Esophagus squamous epithelium (tissue), 5 donors: ENCODE measurements at regions not wholly inside any gene's neighbourhood (a gene's known extent, or its start where the extent isn't known, plus 50 kb on each side); places are given as distances from the start of the nearest gene placed in this dataset.
A peak's percentile ranks its signal among the peaks of the same experiment; 100 is the strongest.

Experiments used
- DNase-seq: peaks from one replicate; lab custom pipeline; 2025; lab: John Stamatoyannopoulos, UW
- H3K27ac ChIP-seq, 4 donors: fragments of 200-600 bp; sonication (generic); one replicate each; pipeline ENCODE4 v1.5.1; 2016 to 2019; ENCODE audit warnings: mild to moderate bottlenecking in 1 of 4
- H3K27me3 ChIP-seq, 4 donors: fragments of 200-600 bp; sonication (generic); 1 replicate in 3 of 4; 2 replicates in 1 of 4; pipeline versions ENCODE4 v1.5.1 to v1.6.0; 2017 to 2021; ENCODE audit warnings: antibody characterized with exemption in 1 of 4
- H3K36me3 ChIP-seq, 3 donors: fragments of 200-600 bp; sonication (generic); one replicate each; pipeline ENCODE4 v1.5.1; 2016 to 2019
- H3K4me1 ChIP-seq, 3 donors: fragments of 200-600 bp; sonication (generic); one replicate each; pipeline ENCODE4 v1.5.1; 2017 to 2019
- H3K4me3 ChIP-seq, 4 donors: fragments of 200-600 bp; sonication (generic); 1 replicate in 3 of 4; 2 replicates in 1 of 4; pipeline ENCODE4 v1.5.1; 2016 to 2019; ENCODE audit warnings: mild to moderate bottlenecking in 2 of 4, moderate library complexity in 1 of 4
- H3K9me3 ChIP-seq, 3 donors: fragments of 200-600 bp; sonication (generic); one replicate each; pipeline ENCODE4 v1.5.1; 2016 to 2019
- POLR2A ChIP-seq, 4 donors: fragments of 450-650 bp; IDR thresholded peaks; one replicate each; pipeline ENCODE4 v1.6.1; 2017; ENCODE audit warnings: antibody characterized with exemption in 4 of 4, mild to moderate bottlenecking in 4 of 4, moderate library complexity in 3 of 4
- WGBS, 2 donors: methylation state at CpG; one replicate each; pipeline ENCODE4 v1.1.5; 2018; 5-methylcytosine and 5-hydroxymethylcytosine counted together
- intact Hi-C: fragments of 100-400 bp; cut with DNase I; formaldehyde crosslinking; loops from one replicate; pipeline ENCODE4 v1.15.0; 2022
- TF ChIP-seq, protein P1 (sequence below), 6 experiments: fragments of 450-650 bp in 4 of 6; fragments of 200-600 bp in 2 of 6; sonication (generic) in 2 of 6; IDR thresholded peaks; one replicate each; pipeline ENCODE4 v1.5.1; 2016 to 2019; ENCODE audit warnings: antibody characterized with exemption in 6 of 6, mild to moderate bottlenecking in 4 of 6, moderate library complexity in 4 of 6
- donor health status: DM: yes; HTN: yes; CAD: no.

DNA sequence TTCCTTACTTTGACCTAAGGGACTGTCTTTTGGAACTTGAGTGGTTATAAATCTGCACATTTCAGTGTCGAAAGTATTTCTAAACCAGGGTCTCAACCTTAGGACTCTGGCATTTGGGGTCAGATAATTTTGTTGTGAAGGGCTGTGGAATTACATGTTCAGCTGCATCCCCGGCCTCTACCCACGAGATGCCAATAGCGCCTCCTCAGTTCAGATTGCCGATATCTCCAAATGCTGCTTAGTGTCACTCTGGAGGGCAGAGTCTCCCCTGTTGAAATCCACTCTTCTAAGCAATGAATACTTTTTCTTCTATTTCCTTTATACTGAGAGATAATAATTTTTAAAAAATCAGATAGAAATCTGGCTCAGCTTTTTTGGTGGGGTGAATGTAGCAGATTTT, 379.4 kb upstream of the RGS6 start:
- no peak for TF ChIP-seq POLR2A (IDR thresholded peaks at IDR 0.05)
- TF ChIP-seq, protein P1, sequence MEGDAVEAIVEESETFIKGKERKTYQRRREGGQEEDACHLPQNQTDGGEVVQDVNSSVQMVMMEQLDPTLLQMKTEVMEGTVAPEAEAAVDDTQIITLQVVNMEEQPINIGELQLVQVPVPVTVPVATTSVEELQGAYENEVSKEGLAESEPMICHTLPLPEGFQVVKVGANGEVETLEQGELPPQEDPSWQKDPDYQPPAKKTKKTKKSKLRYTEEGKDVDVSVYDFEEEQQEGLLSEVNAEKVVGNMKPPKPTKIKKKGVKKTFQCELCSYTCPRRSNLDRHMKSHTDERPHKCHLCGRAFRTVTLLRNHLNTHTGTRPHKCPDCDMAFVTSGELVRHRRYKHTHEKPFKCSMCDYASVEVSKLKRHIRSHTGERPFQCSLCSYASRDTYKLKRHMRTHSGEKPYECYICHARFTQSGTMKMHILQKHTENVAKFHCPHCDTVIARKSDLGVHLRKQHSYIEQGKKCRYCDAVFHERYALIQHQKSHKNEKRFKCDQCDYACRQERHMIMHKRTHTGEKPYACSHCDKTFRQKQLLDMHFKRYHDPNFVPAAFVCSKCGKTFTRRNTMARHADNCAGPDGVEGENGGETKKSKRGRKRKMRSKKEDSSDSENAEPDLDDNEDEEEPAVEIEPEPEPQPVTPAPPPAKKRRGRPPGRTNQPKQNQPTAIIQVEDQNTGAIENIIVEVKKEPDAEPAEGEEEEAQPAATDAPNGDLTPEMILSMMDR (IDR thresholded peaks at IDR 0.05): no peak
- 96 to 100% methylated on average over 5 of the region's 5 CpGs for WGBS, 2 donors
- no peak for DNase-seq
- intact Hi-C loops: no loop called here
- Histone ChIP-seq H3K36me3 (no peaks in the 10 kb centered on the region), H3K4me1 (peaks cover 0 to 12% (median 0%) of the 10 kb centered on the region in 3 donors), H3K4me3 (no peak overlapping the region), H3K9me3 (no peaks in the 10 kb centered on the region), H3K27me3 (no peaks in the 10 kb centered on the region), H3K27ac (no peak overlapping the region)

- H3K27me3 ChIP-seq: no peaks in the 10 kb centered on the region
- intact Hi-C loops: no loop called here
- H3K4me3 ChIP-seq: no peak overlapping the region
- TF ChIP-seq, protein P1 (IDR thresholded peaks at IDR 0.05): no peak
- TF ChIP-seq POLR2A (IDR thresholded peaks at IDR 0.05): no peak
- peaks cover 0 to 12% (median 0%) of the 10 kb centered on the region in 3 donors for H3K4me1 ChIP-seq
- H3K27ac ChIP-seq: no peak overlapping the region
- DNase-seq: no peak
- H3K9me3 ChIP-seq: no peaks in the 10 kb centered on the region
- WGBS, 2 donors: 86 to 93% methylated on average over 3 of the region's 3 CpGs
- H3K36me3 ChIP-seq: no peaks in the 10 kb centered on the region
Observed at GRCh38 chr14:71553779-71554178, 378.4 kb upstream of the RGS6 start.

DNA sequence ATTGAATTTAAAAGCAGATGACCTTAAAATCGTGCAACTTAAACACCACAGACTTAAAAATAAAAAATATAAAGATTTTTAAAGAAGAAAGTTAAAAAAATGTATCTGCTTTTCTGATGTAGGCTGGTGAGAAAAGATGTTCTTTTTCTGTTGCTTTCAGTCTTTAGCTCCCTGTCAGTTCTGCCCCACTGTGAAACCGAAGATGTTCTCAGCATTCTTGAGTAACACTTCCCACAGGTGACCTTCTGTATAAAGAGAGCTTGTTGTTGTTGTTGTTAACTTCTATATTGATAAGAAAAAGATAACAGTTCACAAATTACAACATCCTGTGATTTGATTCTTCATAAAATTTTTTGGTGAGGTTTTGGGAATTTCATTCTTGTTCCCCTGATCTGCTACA, 377.9 kb upstream of the RGS6 start:
- no peaks in the 10 kb centered on the region for H3K36me3 ChIP-seq
- H3K27ac ChIP-seq: no peak overlapping the region
- 68 to 71% methylated on average over 2 of the region's 2 CpGs for WGBS, 2 donors
- peaks cover 0 to 12% (median 0%) of the 10 kb centered on the region in 3 donors for H3K4me1 ChIP-seq
- intact Hi-C loops: no loop called here
- H3K9me3 ChIP-seq: no peaks in the 10 kb centered on the region
- no peak overlapping the region for H3K4me3 ChIP-seq
- no peak for DNase-seq
- TF ChIP-seq, protein P1 (IDR thresholded peaks at IDR 0.05): no peak
- TF ChIP-seq POLR2A (IDR thresholded peaks at IDR 0.05): no peak
- H3K27me3 ChIP-seq: no peaks in the 10 kb centered on the region

GRCh38 chr14:71554959-71555612, 377.1 kb upstream of the RGS6 start:
- Histone ChIP-seq H3K4me1 (peaks cover 0 to 12% (median 0%) of the 10 kb centered on the region in 3 donors), H3K27ac (peak overlapping the region in 2 of 4 donors; percentile 3 to 40), H3K36me3 (no peaks in the 10 kb centered on the region), H3K4me3 (no peak overlapping the region), H3K9me3 (no peaks in the 10 kb centered on the region), H3K27me3 (no peaks in the 10 kb centered on the region)
- 75 to 85% methylated on average over 2 of the region's 2 CpGs for WGBS, 2 donors
- no peak for TF ChIP-seq POLR2A (IDR thresholded peaks at IDR 0.05)
- TF ChIP-seq, protein P1 (IDR thresholded peaks at IDR 0.05): no peak
- no peak for DNase-seq
- intact Hi-C loops: no loop called here

GRCh38 chr14:71555654-71556559, 376.3 kb upstream of the RGS6 start:
- Histone ChIP-seq H3K27ac (peak overlapping the region in 2 of 4 donors; percentile 3 to 40), H3K4me3 (no peak overlapping the region), H3K36me3 (no peaks in the 10 kb centered on the region), H3K27me3 (no peaks in the 10 kb centered on the region), H3K4me1 (peaks cover 0 to 12% (median 0%) of the 10 kb centered on the region in 3 donors), H3K9me3 (no peaks in the 10 kb centered on the region)
- intact Hi-C loops: no loop called here
- TF ChIP-seq, protein P1 (IDR thresholded peaks at IDR 0.05): no peak
- TF ChIP-seq POLR2A (IDR thresholded peaks at IDR 0.05): no peak
- WGBS, 2 donors: 45 to 50% methylated on average over 5 of the region's 5 CpGs
- no peak for DNase-seq
